Loucy (cell line): ENCODE measurements at regions not wholly inside any gene's neighbourhood (a gene's known extent, or its start where the extent isn't known, plus 50 kb on each side); places are given as distances from the start of the nearest gene placed in this dataset.

Source experiments
- H2AFZ ChIP-seq: fragments of 200-600 bp; sonication (generic); 2 replicates; pipeline ENCODE4 v1.6.0; 2016; ENCODE audit warnings: antibody characterized with exemption, mild to moderate bottlenecking, low read length, moderate library complexity
- H3F3A ChIP-seq: fragments of 200-600 bp; 2 replicates; pipeline ENCODE4 v1.6.0; 2016; ENCODE audit warnings: antibody characterized with exemption, low read depth, mild to moderate bottlenecking
- H3K27me3 ChIP-seq: fragments of 200-600 bp; sonication (generic); 2 replicates; pipeline ENCODE4 v1.6.1; 2014; ENCODE audit warnings: low read length, mild to moderate bottlenecking; ENCODE audit not compliant: insufficient read depth, poor library complexity, severe bottlenecking
- H3K36me3 ChIP-seq: fragments of 200-600 bp; sonication (generic); 2 replicates; pipeline ENCODE4 v1.6.1; 2016; ENCODE audit warnings: low read length; ENCODE audit not compliant: insufficient read depth
- H3K4me1 ChIP-seq: fragments of 200-600 bp; sonication (generic); 2 replicates; pipeline ENCODE4 v1.5.1; 2014; ENCODE audit warnings: low read length, mild to moderate bottlenecking; ENCODE audit not compliant: insufficient read depth, poor library complexity, severe bottlenecking
- H3K4me2 ChIP-seq: fragments of 200-600 bp; sonication (generic); 2 replicates; pipeline ENCODE4 v1.6.0; 2014; ENCODE audit warnings: antibody characterized with exemption, low read length, low read depth, mild to moderate bottlenecking; ENCODE audit not compliant: poor library complexity, severe bottlenecking
- H3K4me3 ChIP-seq: fragments of 200-600 bp; sonication (generic); 2 replicates; pipeline ENCODE4 v1.5.1; 2014; ENCODE audit warnings: low read length, mild to moderate bottlenecking, mixed read lengths; ENCODE audit not compliant: poor library complexity, severe bottlenecking
- H3K79me2 ChIP-seq: fragments of 200-600 bp; sonication (generic); 2 replicates; pipeline ENCODE4 v1.6.1; 2014; ENCODE audit warnings: low read length; ENCODE audit not compliant: insufficient read depth
- H3K9ac ChIP-seq: fragments of 200-600 bp; sonication (generic); 2 replicates; pipeline ENCODE4 v1.6.0; 2014; ENCODE audit warnings: mild to moderate bottlenecking, low read depth, low read length, moderate library complexity; ENCODE audit not compliant: poor library complexity, severe bottlenecking
- H3K9me2 ChIP-seq: fragments of 200-600 bp; sonication (generic); replicated peaks from 2 replicates; pipeline ENCODE4 v1.6.1; 2016; ENCODE audit warnings: low read depth, low read length, mixed read lengths
- H3K9me3 ChIP-seq: fragments of 200-600 bp; sonication (generic); 2 replicates; pipeline ENCODE4 v1.6.1; 2014; ENCODE audit warnings: mild to moderate bottlenecking, antibody characterized with exemption, low read length, low read depth; ENCODE audit not compliant: insufficient read depth
- H4K20me1 ChIP-seq: fragments of 200-600 bp; sonication (generic); 2 replicates; pipeline ENCODE4 v1.6.0; 2014; ENCODE audit warnings: antibody characterized with exemption, low read length, mild to moderate bottlenecking; ENCODE audit not compliant: insufficient read depth, poor library complexity, severe bottlenecking
- EZH2phosphoT487 ChIP-seq: fragments of 200-600 bp; IDR thresholded peaks from 2 replicates; pipeline ENCODE4 v1.6.1; 2018; ENCODE audit warnings: antibody characterized with exemption, mild to moderate bottlenecking, moderate library complexity, borderline replicate concordance
- TF ChIP-seq, protein P1 (sequence below): fragments of 200-600 bp; sonication (generic); conservative IDR thresholded peaks from 2 replicates; pipeline ENCODE4 v1.5.1; 2014; ENCODE audit warnings: mild to moderate bottlenecking, antibody characterized with exemption, low read length

DNA sequence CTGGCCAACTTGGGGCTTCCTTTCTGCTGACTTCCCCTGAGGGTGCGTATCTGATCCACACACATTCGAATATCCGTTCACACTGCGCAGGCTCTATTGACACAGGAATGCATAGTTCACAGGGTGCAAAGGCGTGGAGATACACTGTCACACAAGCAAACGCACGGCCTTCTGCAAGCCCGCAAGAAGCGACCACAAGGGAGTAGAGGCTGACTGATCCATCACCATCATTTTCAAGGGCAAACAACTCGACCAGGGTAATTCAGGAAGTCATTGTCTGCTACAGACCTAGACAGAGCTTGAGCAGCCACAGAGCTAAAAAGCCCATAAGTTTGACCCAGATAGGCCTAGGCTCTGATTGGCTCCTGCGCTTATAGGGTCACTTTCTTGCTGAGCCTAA, 392.3 kb downstream of the MN1 start:
- H3K36me3 ChIP-seq: no peaks in the 10 kb centered on the region
- H3K9ac ChIP-seq: no peak overlapping the region
- no peak overlapping the region for H2AFZ ChIP-seq
- H3K79me2 ChIP-seq: no peaks in the 10 kb centered on the region
- H3K9me3 ChIP-seq: no peaks in the 10 kb centered on the region
- no peaks in the 10 kb centered on the region for H4K20me1 ChIP-seq
- no peaks in the 10 kb centered on the region for H3K27me3 ChIP-seq
- no peaks in the 10 kb centered on the region for H3K9me2 ChIP-seq
- no peaks in the 10 kb centered on the region for H3F3A ChIP-seq
- H3K4me3 ChIP-seq: no peak overlapping the region
- no peak overlapping the region for H3K4me2 ChIP-seq
- no peaks in the 10 kb centered on the region for H3K4me1 ChIP-seq
- TF ChIP-seq, protein P1, sequence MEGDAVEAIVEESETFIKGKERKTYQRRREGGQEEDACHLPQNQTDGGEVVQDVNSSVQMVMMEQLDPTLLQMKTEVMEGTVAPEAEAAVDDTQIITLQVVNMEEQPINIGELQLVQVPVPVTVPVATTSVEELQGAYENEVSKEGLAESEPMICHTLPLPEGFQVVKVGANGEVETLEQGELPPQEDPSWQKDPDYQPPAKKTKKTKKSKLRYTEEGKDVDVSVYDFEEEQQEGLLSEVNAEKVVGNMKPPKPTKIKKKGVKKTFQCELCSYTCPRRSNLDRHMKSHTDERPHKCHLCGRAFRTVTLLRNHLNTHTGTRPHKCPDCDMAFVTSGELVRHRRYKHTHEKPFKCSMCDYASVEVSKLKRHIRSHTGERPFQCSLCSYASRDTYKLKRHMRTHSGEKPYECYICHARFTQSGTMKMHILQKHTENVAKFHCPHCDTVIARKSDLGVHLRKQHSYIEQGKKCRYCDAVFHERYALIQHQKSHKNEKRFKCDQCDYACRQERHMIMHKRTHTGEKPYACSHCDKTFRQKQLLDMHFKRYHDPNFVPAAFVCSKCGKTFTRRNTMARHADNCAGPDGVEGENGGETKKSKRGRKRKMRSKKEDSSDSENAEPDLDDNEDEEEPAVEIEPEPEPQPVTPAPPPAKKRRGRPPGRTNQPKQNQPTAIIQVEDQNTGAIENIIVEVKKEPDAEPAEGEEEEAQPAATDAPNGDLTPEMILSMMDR: no peak
- TF ChIP-seq EZH2phosphoT487: no peak

DNA sequence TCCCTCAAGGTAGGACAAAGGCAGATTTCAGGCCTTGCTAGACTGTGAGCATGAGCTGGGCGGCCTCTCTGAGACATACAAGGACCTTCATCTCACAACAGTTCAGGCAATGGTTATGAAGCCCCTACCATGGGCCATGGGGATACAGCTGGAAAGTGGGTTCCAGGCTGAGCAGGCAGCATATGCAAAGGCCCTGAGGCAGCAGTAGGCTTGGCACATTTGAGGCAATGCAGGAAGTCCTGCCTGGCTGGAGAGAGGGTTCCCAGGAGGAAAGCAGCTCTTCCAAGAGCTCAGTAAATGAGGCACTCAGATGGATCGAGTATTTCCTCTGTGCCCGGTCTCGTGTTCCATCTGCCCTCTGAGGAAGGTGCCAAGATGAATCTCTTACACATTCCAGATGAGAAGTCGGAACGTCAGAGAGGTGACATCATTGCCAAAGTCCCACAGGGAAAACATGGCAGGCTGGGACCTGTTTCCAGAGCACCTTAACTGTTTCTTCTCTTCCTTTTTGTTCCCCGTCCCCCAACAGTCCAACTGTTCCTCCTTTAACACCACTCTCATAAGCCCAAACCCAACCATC, 388.6 kb downstream of the MN1 start:
- no peak overlapping the region for H2AFZ ChIP-seq
- H4K20me1 ChIP-seq: no peaks in the 10 kb centered on the region
- H3K27me3 ChIP-seq: no peaks in the 10 kb centered on the region
- no peaks in the 10 kb centered on the region for H3K4me1 ChIP-seq
- no peak overlapping the region for H3K9ac ChIP-seq
- H3K4me3 ChIP-seq: no peak overlapping the region
- TF ChIP-seq EZH2phosphoT487: no peak
- TF ChIP-seq, protein P1: no peak
- no peaks in the 10 kb centered on the region for H3K36me3 ChIP-seq
- no peaks in the 10 kb centered on the region for H3K79me2 ChIP-seq
- no peaks in the 10 kb centered on the region for H3F3A ChIP-seq
- no peaks in the 10 kb centered on the region for H3K9me2 ChIP-seq
- no peaks in the 10 kb centered on the region for H3K9me3 ChIP-seq
- no peak overlapping the region for H3K4me2 ChIP-seq

DNA sequence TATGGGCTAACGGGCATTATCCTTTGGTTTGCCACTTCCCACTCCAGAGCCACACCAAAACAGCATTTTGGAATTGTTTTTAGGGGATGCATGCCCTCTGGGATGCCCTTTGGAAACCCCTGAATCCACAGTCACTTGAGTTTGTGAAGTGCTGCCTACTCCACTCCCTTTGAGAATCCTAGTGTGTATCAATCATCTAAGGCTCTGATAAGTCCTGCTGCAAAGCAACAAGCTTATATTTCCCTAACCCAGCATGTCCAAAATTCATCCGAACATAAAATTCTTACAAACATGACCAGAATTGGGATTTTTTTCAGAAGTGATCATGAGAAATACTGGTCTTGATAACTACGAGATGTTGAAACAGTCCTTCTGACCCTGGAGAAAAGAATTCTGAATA, 387.9 kb downstream of the MN1 start:
- Histone ChIP-seq H3K79me2 (no peaks in the 10 kb centered on the region), H3K4me2 (no peak overlapping the region), H2AFZ (no peak overlapping the region), H3K4me3 (no peak overlapping the region), H3K9me3 (no peaks in the 10 kb centered on the region), H3F3A (no peaks in the 10 kb centered on the region), H3K27me3 (no peaks in the 10 kb centered on the region), H4K20me1 (no peaks in the 10 kb centered on the region), H3K4me1 (no peaks in the 10 kb centered on the region), H3K36me3 (no peaks in the 10 kb centered on the region), H3K9ac (no peak overlapping the region), H3K9me2 (no peaks in the 10 kb centered on the region)
- no peak for TF ChIP-seq EZH2phosphoT487
- TF ChIP-seq, protein P1: no peak
